ENCODE measurements at regions not wholly inside any gene's neighbourhood (a gene's known extent, or its start where the extent isn't known, plus 50 kb on each side); places are given as distances from the start of the nearest gene placed in this dataset.

- TF ChIP-seq SIX5 (IDR thresholded peaks at IDR 0.05; ENCODE audit: low read depth, low read length) (no peak), BCL11A (IDR thresholded peaks at IDR 0.05; ENCODE audit: low read depth in 2 of 2, low read length in 2 of 2) (no peak)
These were observed 601.0 kb downstream of the XIRP2 start (continued) for GRCh38 chr2:167489325-167489724.
